Neuronal stem cell (in vitro differentiated cells): ENCODE measurements at regions not wholly inside any gene's neighbourhood (a gene's known extent, or its start where the extent isn't known, plus 50 kb on each side); places are given as distances from the start of the nearest gene placed in this dataset.
"Not testable (repeated sequence)": the region's sequence is repeated elsewhere in the genome, so short reads cannot be mapped to it uniquely, and the experiment has no call there.

Experiments used
- DNase-seq: peaks from one replicate; pipeline ENCODE4 v3.0.0-alpha.2; 2013; ENCODE audit warnings: low spot score
- H2AFZ ChIP-seq: one replicate; pipeline ENCODE4 v1.6.1; 2013; ENCODE audit warnings: mild to moderate bottlenecking, low read length, inconsistent platforms
- H2AK5ac ChIP-seq: 2 replicates; pipeline ENCODE4 v1.6.1; 2013; ENCODE audit warnings: low read depth, mild to moderate bottlenecking, inconsistent platforms, low read length, moderate library complexity, mixed read lengths
- H2BK120ac ChIP-seq: 2 replicates; pipeline ENCODE4 v1.6.1; 2013; ENCODE audit warnings: low read depth, mild to moderate bottlenecking, inconsistent platforms, low read length, moderate library complexity, mixed read lengths
- H2BK12ac ChIP-seq: one replicate; pipeline ENCODE4 v1.6.1; 2013; ENCODE audit warnings: low read length, inconsistent platforms
- H2BK15ac ChIP-seq: 2 replicates; pipeline ENCODE4 v1.6.1; 2013; ENCODE audit warnings: mild to moderate bottlenecking, low read length, inconsistent platforms, mixed read lengths
- H2BK5ac ChIP-seq: one replicate; pipeline ENCODE4 v1.6.1; 2013; ENCODE audit warnings: inconsistent platforms, mild to moderate bottlenecking, low read length, moderate library complexity
- H3K14ac ChIP-seq: one replicate; pipeline ENCODE4 v1.6.1; 2013; ENCODE audit warnings: low read length, inconsistent platforms
- H3K18ac ChIP-seq: 2 replicates; pipeline ENCODE4 v1.6.1; 2013; ENCODE audit warnings: low read length, inconsistent platforms
- H3K23ac ChIP-seq: 2 replicates; pipeline ENCODE4 v1.6.1; 2013; ENCODE audit warnings: low read depth, mild to moderate bottlenecking, mixed read lengths, low read length, inconsistent platforms; ENCODE audit not compliant: poor library complexity
- H3K27ac ChIP-seq: replicated peaks from 3 replicates; pipeline ENCODE4 v1.5.1; 2013; ENCODE audit warnings: low read length, inconsistent platforms
- H3K27me3 ChIP-seq, 3 experiments: 2 replicates each; pipeline ENCODE4 v1.6.1; 2013; ENCODE audit warnings: low read length in 3 of 3, mild to moderate bottlenecking in 2 of 3, inconsistent platforms in 1 of 3, low read depth in 1 of 3, mixed read lengths in 1 of 3, moderate library complexity in 1 of 3; ENCODE audit not compliant: control insufficient read depth in 3 of 3, insufficient read depth in 3 of 3
- H3K36me3 ChIP-seq, 2 donors: replicated peaks in 1 of 2; 2 replicates each; pipeline ENCODE4 v1.6.1; 2013; ENCODE audit warnings: low read length in 2 of 2; ENCODE audit not compliant: control insufficient read depth in 2 of 2, insufficient read depth in 2 of 2
- H3K4ac ChIP-seq: 2 replicates; pipeline ENCODE4 v1.6.1; 2013; ENCODE audit warnings: inconsistent platforms, mild to moderate bottlenecking, low read length, moderate library complexity
- H3K4me1 ChIP-seq, 2 donors: 1 replicate in 1 of 2; 2 replicates in 1 of 2; pipeline ENCODE4 v1.6.1; 2013; ENCODE audit warnings: low read length in 2 of 2, low read depth in 1 of 2; ENCODE audit not compliant: control insufficient read depth in 2 of 2, insufficient read depth in 1 of 2
- H3K4me2 ChIP-seq: one replicate; pipeline ENCODE4 v1.6.1; 2013; ENCODE audit warnings: mild to moderate bottlenecking, low read length, inconsistent platforms; ENCODE audit not compliant: insufficient read depth, poor library complexity, severe bottlenecking
- H3K4me3 ChIP-seq, 2 donors: 2 replicates each; pipeline ENCODE4 v1.5.1; 2013; ENCODE audit warnings: low read length in 2 of 2, mild to moderate bottlenecking in 2 of 2, inconsistent platforms in 1 of 2, moderate library complexity in 1 of 2
- H3K79me1 ChIP-seq: one replicate; pipeline ENCODE4 v1.6.1; 2013; ENCODE audit warnings: low read depth, mild to moderate bottlenecking, inconsistent platforms, low read length, moderate library complexity
- H3K9ac ChIP-seq: one replicate; pipeline ENCODE4 v1.6.1; 2013; ENCODE audit warnings: mild to moderate bottlenecking, low read depth, low read length, inconsistent platforms; ENCODE audit not compliant: poor library complexity
- H3K9me3 ChIP-seq, 2 donors: replicated peaks in 1 of 2; 2 replicates each; pipeline versions ENCODE3 to v1.6.1; 2013; ENCODE audit warnings: low read length in 2 of 2, mild to moderate bottlenecking in 2 of 2, inconsistent platforms in 1 of 2, low read depth in 1 of 2, mixed read lengths in 1 of 2, moderate library complexity in 1 of 2; ENCODE audit not compliant: control insufficient read depth in 2 of 2, insufficient read depth in 1 of 2
- H4K8ac ChIP-seq: one replicate; pipeline ENCODE4 v1.6.1; 2013; ENCODE audit warnings: low read depth, mild to moderate bottlenecking, inconsistent platforms, low read length, moderate library complexity
- H4K91ac ChIP-seq: one replicate; pipeline ENCODE4 v1.6.1; 2013; ENCODE audit warnings: low read length, low read depth, mild to moderate bottlenecking, inconsistent platforms; ENCODE audit not compliant: poor library complexity
- WGBS, 2 donors: extraction: QIAGEN DNeasy Blood & Tissue Kit; methylation state at CpG; one replicate each; pipeline ENCODE4 v1.1.7; 2013; ENCODE audit warnings: missing lambda C conversion rate in 2 of 2, mixed read lengths in 1 of 2; ENCODE audit not compliant: insufficient read length in 2 of 2, insufficient replicate concordance in 1 of 2; ENCODE audit errors: extremely low coverage in 2 of 2; 5-methylcytosine and 5-hydroxymethylcytosine counted together

DNA sequence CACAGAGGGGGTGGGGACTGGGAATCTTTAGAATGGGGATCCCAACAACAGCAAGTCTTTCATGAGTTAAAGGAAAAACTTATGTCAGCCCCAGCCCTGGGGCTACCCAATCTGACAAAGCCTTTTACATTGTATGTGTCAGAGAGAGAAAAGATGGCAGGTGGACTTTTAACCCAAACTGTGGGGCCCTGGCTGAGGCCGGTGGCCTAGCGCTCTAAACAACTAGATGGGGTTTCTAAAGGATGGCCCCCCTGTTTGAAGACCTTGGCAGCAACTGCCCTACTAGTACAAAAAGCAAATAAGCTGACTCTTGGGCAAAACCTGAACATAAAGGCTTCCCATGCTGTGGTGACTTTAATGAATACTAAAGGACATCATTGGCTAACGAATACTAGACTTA, 83.9 kb upstream of the TANC1 start:
- H2AK5ac ChIP-seq, H2BK12ac ChIP-seq, DNase-seq, H2BK15ac ChIP-seq, H3K9ac ChIP-seq, H3K79me1 ChIP-seq, H3K18ac ChIP-seq, H3K4me3 ChIP-seq, H3K27me3 ChIP-seq, H3K36me3 ChIP-seq, H3K4me2 ChIP-seq, H3K4ac ChIP-seq, H2BK5ac ChIP-seq, H4K91ac ChIP-seq, H2BK120ac ChIP-seq, H3K14ac ChIP-seq, H3K4me1 ChIP-seq, H2AFZ ChIP-seq, H4K8ac ChIP-seq, H3K27ac ChIP-seq, H3K23ac ChIP-seq, H3K9me3 ChIP-seq: not testable (repeated sequence)
- no CpG with 5 or more reads among the region's 3 CpGs for WGBS, 2 donors

GRCh38 chr2:158885018-158885678, 83.3 kb upstream of the TANC1 start:
- H3K36me3 ChIP-seq, H2BK12ac ChIP-seq, H2AFZ ChIP-seq, H3K27me3 ChIP-seq, H3K79me1 ChIP-seq, H3K4ac ChIP-seq, H3K4me3 ChIP-seq, H2BK15ac ChIP-seq, H3K4me2 ChIP-seq, H3K27ac ChIP-seq, H2BK5ac ChIP-seq, H3K23ac ChIP-seq, H3K9ac ChIP-seq, H3K14ac ChIP-seq, H3K18ac ChIP-seq, H2AK5ac ChIP-seq, H4K8ac ChIP-seq, H3K4me1 ChIP-seq, H3K9me3 ChIP-seq, H4K91ac ChIP-seq, DNase-seq, H2BK120ac ChIP-seq: not testable (repeated sequence)
- no CpG with 5 or more reads among the region's 8 CpGs for WGBS, 2 donors

- not testable (repeated sequence) for H2BK5ac ChIP-seq, H3K4me3 ChIP-seq
- no CpG with 5 or more reads among the region's 10 CpGs for WGBS, 2 donors
These were observed 82.8 kb upstream of the TANC1 start for GRCh38 chr2:158885679-158886050.

GRCh38 chr2:158889135-158889853, 79.1 kb upstream of the TANC1 start:
- H4K91ac ChIP-seq, result no peak overlapping the region
- no peak overlapping the region for H3K4me2 ChIP-seq
- H4K8ac ChIP-seq, result no peak overlapping the region
- H3K79me1 ChIP-seq, result no peaks in the 10 kb centered on the region
- no peak overlapping the region for H3K14ac ChIP-seq
- H3K4me1 ChIP-seq, result peaks cover 0 to 7% of the 10 kb centered on the region in 2 donors
- no peak overlapping the region for H2AFZ ChIP-seq
- H3K36me3 ChIP-seq, result no peaks in the 10 kb centered on the region
- H2BK120ac ChIP-seq, result no peak overlapping the region
- no peak overlapping the region for H3K4ac ChIP-seq
- DNase-seq, result no peak
- no peak overlapping the region for H3K9ac ChIP-seq
- no peak overlapping the region for H3K18ac ChIP-seq
- no peak overlapping the region for H2BK12ac ChIP-seq
- no peak overlapping the region for H3K27ac ChIP-seq
- H3K4me3 ChIP-seq, result no peak overlapping the region
- H3K23ac ChIP-seq, result no peak overlapping the region
- H2BK15ac ChIP-seq, result no peak overlapping the region
- no CpG with 5 or more reads among the region's 2 CpGs for WGBS, 2 donors
- no peak overlapping the region for H2BK5ac ChIP-seq
- no peaks in the 10 kb centered on the region for H3K9me3 ChIP-seq
- H3K27me3 ChIP-seq, result peaks cover 0 to 3% (median 0%) of the 10 kb centered on the region in 3 experiments
- no peak overlapping the region for H2AK5ac ChIP-seq

More at GRCh38 chr2:158885679-158886050, 82.8 kb upstream of the TANC1 start:
- H3K36me3 ChIP-seq, H2BK15ac ChIP-seq, H2BK12ac ChIP-seq, H3K18ac ChIP-seq, H3K27ac ChIP-seq, H3K27me3 ChIP-seq, H3K4me1 ChIP-seq, DNase-seq, H4K91ac ChIP-seq, H3K4ac ChIP-seq, H3K4me2 ChIP-seq, H3K79me1 ChIP-seq, H3K9ac ChIP-seq, H2AK5ac ChIP-seq, H4K8ac ChIP-seq, H2AFZ ChIP-seq, H3K23ac ChIP-seq, H3K14ac ChIP-seq, H3K9me3 ChIP-seq, H2BK120ac ChIP-seq: not testable (repeated sequence)
